ENCODE measurements at regions not wholly inside any gene's neighbourhood (a gene's known extent, or its start where the extent isn't known, plus 50 kb on each side); places are given as distances from the start of the nearest gene placed in this dataset.
"Not testable (repeated sequence)": the region's sequence is repeated elsewhere in the genome, so short reads cannot be mapped to it uniquely, and the experiment has no call there.

- peak; percentile 30 for DNase-seq (ENCODE audit: low spot score)
Measured at GRCh38 chr18:41695441-41695840, 259.6 kb upstream of the PIK3C3 start.

- DNase-seq (ENCODE audit: low spot score), result no peak
Measured at GRCh38 chr18:41693008-41693407, 262.0 kb upstream of the PIK3C3 start.

- no peak for DNase-seq (ENCODE audit: low spot score)
Measured at GRCh38 chr18:41690332-41691127, 264.5 kb upstream of the PIK3C3 start.

GRCh38 chr18:41687138-41687537 is 267.9 kb upstream of the PIK3C3 start:
- no peak for DNase-seq (ENCODE audit: low spot score)

- peak; percentile 41 for DNase-seq (ENCODE audit: low spot score)
Measured at GRCh38 chr18:41681138-41681880, 273.7 kb upstream of the PIK3C3 start.

GRCh38 chr18:41674506-41674905 is 280.5 kb upstream of the PIK3C3 start:
- DNase-seq (ENCODE audit: low spot score), result no peak

GRCh38 chr18:41666231-41666630 is 288.8 kb upstream of the PIK3C3 start:
- no peak for DNase-seq (ENCODE audit: low spot score)

- no peak for DNase-seq (ENCODE audit: low spot score)
Measured at GRCh38 chr18:41665210-41665609, 289.8 kb upstream of the PIK3C3 start.

GRCh38 chr18:41660654-41661053 is 294.4 kb upstream of the PIK3C3 start:
- peak; percentile 37 for DNase-seq (ENCODE audit: low spot score)

GRCh38 chr18:41659438-41660130 is 295.4 kb upstream of the PIK3C3 start:
- no peak for DNase-seq (ENCODE audit: low spot score)

GRCh38 chr18:41657189-41657588 is 297.8 kb upstream of the PIK3C3 start:
- no peak for DNase-seq (ENCODE audit: low spot score)

GRCh38 chr18:41655074-41655473 is 300.0 kb upstream of the PIK3C3 start:
- no peak for DNase-seq (ENCODE audit: low spot score)

GRCh38 chr18:41647914-41648313 is 307.1 kb upstream of the PIK3C3 start:
- DNase-seq (ENCODE audit: low spot score), result no peak

- DNase-seq (ENCODE audit: low spot score), result no peak
Measured at GRCh38 chr18:41646915-41647620, 308.0 kb upstream of the PIK3C3 start.

- DNase-seq (ENCODE audit: low spot score), result no peak
Measured at GRCh38 chr18:41645589-41646360, 309.3 kb upstream of the PIK3C3 start.

GRCh38 chr18:41644466-41644865 is 310.6 kb upstream of the PIK3C3 start:
- no peak for DNase-seq (ENCODE audit: low spot score)

GRCh38 chr18:41643427-41643826 is 311.6 kb upstream of the PIK3C3 start:
- DNase-seq (ENCODE audit: low spot score), result no peak

- peak; percentile 21 for DNase-seq (ENCODE audit: low spot score)
Measured at GRCh38 chr18:41642756-41643155, 312.3 kb upstream of the PIK3C3 start.

GRCh38 chr18:41639218-41639617 is 315.8 kb upstream of the PIK3C3 start:
- no peak for DNase-seq (ENCODE audit: low spot score)

- DNase-seq (ENCODE audit: low spot score), result not testable (repeated sequence)
Measured at GRCh38 chr18:41631723-41632285, 323.2 kb upstream of the PIK3C3 start.
